ENCODE measurements at regions not wholly inside any gene's neighbourhood (a gene's known extent, or its start where the extent isn't known, plus 50 kb on each side); places are given as distances from the start of the nearest gene placed in this dataset.

GRCh38 chr2:53584986-53585385 is 182.6 kb upstream of the CHAC2 start:
- TF ChIP-seq CTCF (IDR thresholded peaks at IDR 0.05; ENCODE audit: insufficient read depth, low read length, poor library complexity, severe bottlenecking) (no peak), EZH2phosphoT487 (conservative IDR thresholded peaks at IDR 0.05; ENCODE audit: low read length) (no peak)

Data from SU-DHL-6 (cell line).